Pancreas (tissue), 10 donors: ENCODE measurements at regions not wholly inside any gene's neighbourhood (a gene's known extent, or its start where the extent isn't known, plus 50 kb on each side); places are given as distances from the start of the nearest gene placed in this dataset.

Experiments used
- ATAC-seq, 4 donors: fragments of 200-7000 bp; cut with Tn5 transposase; one replicate each; pipeline versions ENCODE4 v1.8.0 to v1.9.1; 2020; ENCODE audit warnings: mild to moderate bottlenecking in 4 of 4, moderate library complexity in 4 of 4
- DNase-seq, 6 donors: peaks; one replicate each; pipeline ENCODE4 v3.0.0-alpha.2; 2020
- FAIRE-seq: peaks from 2 replicates; lab custom pipeline; 2012; peaks lifted over from hg19 to GRCh38; lab: Jason Lieb, UNC
- H3K27ac ChIP-seq, 4 donors: fragments of 200-600 bp; sonication (generic); 1 replicate in 3 of 4; 2 replicates in 1 of 4; pipeline versions ENCODE4 v1.5.0 to v1.8.0; 2020
- H3K27me3 ChIP-seq, 4 donors: fragments of 200-600 bp; one replicate each; pipeline ENCODE4 v1.8.0; 2021
- H3K36me3 ChIP-seq, 3 donors: fragments of 200-600 bp; sonication (generic) in 1 of 3; one replicate each; pipeline versions ENCODE4 v1.5.0 to v1.8.0; 2020 to 2021
- H3K4me1 ChIP-seq, 3 donors: fragments of 200-600 bp; one replicate each; pipeline ENCODE4 v1.8.0; 2021
- H3K4me3 ChIP-seq, 4 donors: fragments of 200-600 bp; sonication (generic) in 2 of 4; one replicate each; pipeline versions ENCODE4 v1.5.0 to v1.8.0; 2020 to 2021
- H3K9me3 ChIP-seq, 4 donors: fragments of 200-600 bp; one replicate each; pipeline ENCODE4 v1.8.0; 2021
- WGBS, 2 donors: extraction: QIAGEN DNeasy Blood & Tissue Kit; methylation state at CpG; one replicate each; pipeline ENCODE4 v1.1.7; 2013; 5-methylcytosine and 5-hydroxymethylcytosine counted together
- intact Hi-C, 3 donors: fragments of 100-400 bp; cut with DNase I; formaldehyde crosslinking; loops; one replicate each; pipeline versions ENCODE4 v1.11.1 to v1.14.2; 2022
- TF ChIP-seq, protein P1 (sequence below), 4 donors: fragments of 200-600 bp; sonication (generic) in 3 of 4; IDR thresholded peaks; one replicate each; pipeline versions ENCODE4 v1.5.0 to v1.8.0; 2021; ENCODE audit warnings: antibody characterized with exemption in 4 of 4
- donor health status: healthy with polysubstance abuse.
- donor health status: DM: no; HTN: no; CAD: no; lungs with moderate emphysema.
- donor health status: DM: no; HTN: no; CAD: no.
- donor health status: control.
- donor health status: control.
- donor health status: Bipolar disorder and iron deficiency.
- donor health status: DM: yes; HTN: yes; CAD: no.
- donor health status: DM: no; HTN: no; CAD: no.
- donor health status: DM: no; HTN: no; CAD: no.
- donor health status: DM: yes; HTN: yes; CAD: no.

GRCh38 chr14:59098377-59098776 is 90.1 kb upstream of the DAAM1 start:
- Histone ChIP-seq H3K9me3 (no peaks in the 10 kb centered on the region), H3K27me3 (no peaks in the 10 kb centered on the region), H3K4me3 (no peak overlapping the region), H3K36me3 (no peaks in the 10 kb centered on the region), H3K27ac (no peak overlapping the region), H3K4me1 (no peaks in the 10 kb centered on the region)
- TF ChIP-seq, protein P1, sequence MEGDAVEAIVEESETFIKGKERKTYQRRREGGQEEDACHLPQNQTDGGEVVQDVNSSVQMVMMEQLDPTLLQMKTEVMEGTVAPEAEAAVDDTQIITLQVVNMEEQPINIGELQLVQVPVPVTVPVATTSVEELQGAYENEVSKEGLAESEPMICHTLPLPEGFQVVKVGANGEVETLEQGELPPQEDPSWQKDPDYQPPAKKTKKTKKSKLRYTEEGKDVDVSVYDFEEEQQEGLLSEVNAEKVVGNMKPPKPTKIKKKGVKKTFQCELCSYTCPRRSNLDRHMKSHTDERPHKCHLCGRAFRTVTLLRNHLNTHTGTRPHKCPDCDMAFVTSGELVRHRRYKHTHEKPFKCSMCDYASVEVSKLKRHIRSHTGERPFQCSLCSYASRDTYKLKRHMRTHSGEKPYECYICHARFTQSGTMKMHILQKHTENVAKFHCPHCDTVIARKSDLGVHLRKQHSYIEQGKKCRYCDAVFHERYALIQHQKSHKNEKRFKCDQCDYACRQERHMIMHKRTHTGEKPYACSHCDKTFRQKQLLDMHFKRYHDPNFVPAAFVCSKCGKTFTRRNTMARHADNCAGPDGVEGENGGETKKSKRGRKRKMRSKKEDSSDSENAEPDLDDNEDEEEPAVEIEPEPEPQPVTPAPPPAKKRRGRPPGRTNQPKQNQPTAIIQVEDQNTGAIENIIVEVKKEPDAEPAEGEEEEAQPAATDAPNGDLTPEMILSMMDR (IDR thresholded peaks at IDR 0.05): no peak
- ATAC-seq (no peak), FAIRE-seq (no peak), DNase-seq (no peak)
- intact Hi-C loops: no loop called here
- WGBS, 2 donors: 58 to 70% methylated on average over 4 of the region's 4 CpGs

GRCh38 chr14:59100205-59100604 is 88.3 kb upstream of the DAAM1 start:
- TF ChIP-seq, protein P1 (IDR thresholded peaks at IDR 0.05): no peak
- DNase-seq: no peak
- H3K27me3 ChIP-seq: no peaks in the 10 kb centered on the region
- H3K36me3 ChIP-seq: no peaks in the 10 kb centered on the region
- intact Hi-C loops: no loop called here
- no peaks in the 10 kb centered on the region for H3K4me1 ChIP-seq
- FAIRE-seq: no peak
- H3K4me3 ChIP-seq: no peak overlapping the region
- H3K27ac ChIP-seq: no peak overlapping the region
- H3K9me3 ChIP-seq: no peaks in the 10 kb centered on the region
- ATAC-seq: no peak
- 62 to 68% methylated on average over 4 of the region's 4 CpGs for WGBS, 2 donors

DNA sequence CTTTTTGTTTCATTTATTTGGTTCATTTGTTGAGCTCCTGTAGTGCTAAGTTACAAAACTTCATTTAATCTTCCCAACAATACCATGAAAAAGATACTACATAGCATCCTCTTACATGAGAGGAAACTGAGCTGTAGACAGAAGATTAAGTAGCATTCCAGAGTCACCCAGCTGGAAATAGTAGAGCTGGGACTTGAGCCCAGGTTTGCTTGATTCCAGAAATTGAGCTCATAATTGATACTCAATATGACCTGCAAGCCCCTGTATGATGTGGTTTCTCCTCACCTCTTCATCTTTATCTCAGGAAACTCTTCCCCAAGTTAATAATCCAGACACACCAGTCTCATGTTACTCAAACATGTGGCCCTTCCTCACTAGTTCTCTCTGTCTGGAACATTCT is 87.0 kb upstream of the DAAM1 start:
- DNase-seq (no peak), FAIRE-seq (no peak), ATAC-seq (no peak)
- intact Hi-C loops: no loop called here
- Histone ChIP-seq H3K36me3 (no peaks in the 10 kb centered on the region), H3K9me3 (no peaks in the 10 kb centered on the region), H3K4me1 (no peaks in the 10 kb centered on the region), H3K27ac (no peak overlapping the region), H3K4me3 (no peak overlapping the region), H3K27me3 (peaks cover 0 to 4% (median 0%) of the 10 kb centered on the region in 4 donors)
- TF ChIP-seq, protein P1 (IDR thresholded peaks at IDR 0.05): no peak

DNA sequence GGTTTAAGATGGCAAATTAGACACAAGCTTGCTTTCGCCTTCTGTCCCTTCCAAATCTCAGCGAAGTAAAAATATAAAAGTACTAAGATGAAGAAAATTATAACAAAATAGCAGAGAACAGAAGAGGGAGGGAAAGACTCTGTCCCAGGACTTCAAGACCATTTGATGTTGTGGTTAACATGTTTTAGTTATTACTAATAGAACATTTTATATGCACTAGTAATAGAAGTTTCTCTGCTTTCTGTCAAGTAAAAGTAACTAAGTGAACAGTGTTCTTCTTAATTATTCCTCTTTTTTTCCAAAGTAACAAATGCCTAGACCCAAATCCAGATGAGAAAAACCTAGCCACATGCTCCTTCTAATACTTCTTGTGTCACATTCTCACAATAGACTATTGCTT is 85.1 kb upstream of the DAAM1 start:
- intact Hi-C loops: no loop called here
- no peak overlapping the region for H3K27ac ChIP-seq
- WGBS, 2 donors: 86 to 95% methylated on average over 2 of the region's 2 CpGs
- H3K9me3 ChIP-seq: no peaks in the 10 kb centered on the region
- no peak overlapping the region for H3K4me3 ChIP-seq
- no peaks in the 10 kb centered on the region for H3K36me3 ChIP-seq
- peaks cover 0 to 4% (median 0%) of the 10 kb centered on the region in 4 donors for H3K27me3 ChIP-seq
- DNase-seq (no peak), ATAC-seq (peak in 1 of 4 donors; percentile 24), FAIRE-seq (no peak)
- H3K4me1 ChIP-seq: no peaks in the 10 kb centered on the region
- TF ChIP-seq, protein P1 (IDR thresholded peaks at IDR 0.05): no peak

DNA sequence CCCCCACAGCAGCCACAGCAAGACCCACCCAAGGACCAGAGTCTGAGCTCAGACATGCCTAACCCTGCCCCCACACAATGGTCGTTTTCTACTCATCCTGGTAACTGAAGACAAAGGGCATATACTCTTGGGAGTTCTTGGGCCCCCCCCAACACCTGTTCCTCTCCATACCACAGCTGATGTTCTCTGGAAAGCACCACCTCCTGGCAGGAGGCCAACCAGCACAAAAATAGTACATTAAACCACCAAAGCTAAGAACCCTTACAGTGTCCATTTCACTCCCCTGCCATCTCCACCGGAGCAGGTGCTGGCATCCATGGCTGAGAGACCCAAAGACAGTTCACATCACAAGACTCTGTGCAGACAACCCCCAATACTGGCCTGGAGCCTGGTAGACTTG is 80.6 kb upstream of the DAAM1 start:
- Histone ChIP-seq H3K9me3 (no peaks in the 10 kb centered on the region), H3K4me1 (no peaks in the 10 kb centered on the region), H3K27me3 (peaks cover 0 to 4% (median 0%) of the 10 kb centered on the region in 4 donors), H3K36me3 (no peaks in the 10 kb centered on the region), H3K4me3 (no peak overlapping the region), H3K27ac (no peak overlapping the region)
- intact Hi-C loops: no loop called here
- no peak for DNase-seq
- TF ChIP-seq, protein P1 (IDR thresholded peaks at IDR 0.05): no peak
- ATAC-seq: no peak
- 43 to 65% methylated on average over 2 of the region's 2 CpGs for WGBS, 2 donors
- FAIRE-seq: no peak
